ENCODE measurements at regions not wholly inside any gene's neighbourhood (a gene's known extent, or its start where the extent isn't known, plus 50 kb on each side); places are given as distances from the start of the nearest gene placed in this dataset.

DNA sequence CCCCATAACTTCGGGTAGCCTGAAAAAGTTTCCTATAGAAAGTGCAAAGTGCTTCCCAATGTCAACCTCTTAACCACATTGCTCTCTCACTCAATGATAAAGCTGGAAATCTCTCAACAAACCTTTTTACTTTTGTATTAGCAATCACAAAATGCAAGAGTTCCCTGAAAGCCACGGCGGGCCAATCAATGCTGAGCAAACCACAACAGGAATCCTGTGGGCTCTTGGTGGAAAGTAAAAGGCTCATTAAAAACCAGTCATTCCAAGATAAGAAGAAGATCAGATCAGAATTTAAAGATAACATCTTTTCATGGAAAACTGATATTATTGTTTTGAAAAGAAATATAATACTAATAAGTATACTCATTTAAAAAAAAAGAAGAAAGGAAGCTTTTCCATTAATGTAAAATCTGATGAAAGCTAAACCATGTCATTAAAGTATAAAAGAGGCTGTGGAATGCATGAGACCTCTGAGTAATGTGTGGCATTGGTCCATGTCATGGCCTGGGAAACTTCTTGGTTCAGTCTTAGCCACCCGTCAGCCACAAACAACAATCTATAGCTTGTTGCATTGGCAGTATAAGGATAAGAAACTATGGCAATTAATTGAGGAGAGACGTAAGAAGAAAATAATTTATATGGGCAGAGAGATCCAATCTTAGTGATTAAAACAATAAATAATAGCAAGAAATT lies 1066.1 kb upstream of the SORCS1 start:
- Histone ChIP-seq H4K20me1 (ENCODE audit: insufficient read depth) (no peaks in the 10 kb centered on the region), H3K4me1 (ENCODE audit: insufficient read depth) (no peaks in the 10 kb centered on the region), H3K27ac (no peak overlapping the region), H3K4me2 (ENCODE audit: unreplicated experiment) (no peak overlapping the region), H3K4me3 (no peak overlapping the region), H3K9me3 (ENCODE audit: low read depth) (no peaks in the 10 kb centered on the region), H2AFZ (no peak overlapping the region), H3K9ac (no peak overlapping the region), H3K36me3 (ENCODE audit: low read depth) (no peaks in the 10 kb centered on the region), H3K27me3 (replicated peaks; ENCODE audit: insufficient read depth) (no peaks in the 10 kb centered on the region), H3K79me2 (ENCODE audit: insufficient read depth) (no peaks in the 10 kb centered on the region), H3F3A (ENCODE audit: insufficient read depth) (no peaks in the 10 kb centered on the region), H3K9me2 (ENCODE audit: insufficient read depth) (no peaks in the 10 kb centered on the region)
- no peak for TF ChIP-seq EZH2phosphoT487 (IDR thresholded peaks at IDR 0.05; ENCODE audit: insufficient read depth, low read depth)
- WGBS, 2 experiments (ENCODE audit: low coverage in 1 of 2, low lambda C conversion rate in 2 of 2, missing lambda C conversion rate in 2 of 2): 62 to 69% methylated on average over 5 of the region's 5 CpGs
- peak; percentile 42 for DNase-seq
- in situ Hi-C loops (cut with MboI): no loop called here

DNA sequence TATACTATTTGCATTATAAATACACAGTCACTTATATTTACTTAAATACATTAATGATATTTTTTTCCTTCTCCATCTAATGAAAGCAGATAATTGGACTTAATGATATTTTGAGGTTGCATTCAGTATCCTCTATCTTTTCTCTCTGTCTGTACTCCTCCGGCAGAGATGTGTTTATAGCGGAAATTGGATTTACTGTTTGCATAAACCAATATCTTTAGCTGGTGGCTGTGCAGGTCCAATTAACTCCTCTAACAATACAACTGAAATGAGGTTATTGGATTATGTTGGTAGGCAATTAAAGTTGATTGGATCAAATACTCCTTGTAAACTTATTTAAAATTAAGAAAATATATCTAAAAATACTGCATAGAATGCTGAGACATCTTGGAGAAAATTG lies 1044.2 kb upstream of the SORCS1 start:
- Histone ChIP-seq H3K4me1 (ENCODE audit: insufficient read depth) (no peaks in the 10 kb centered on the region), H3K36me3 (ENCODE audit: low read depth) (no peaks in the 10 kb centered on the region), H3K9ac (no peak overlapping the region), H3K9me2 (ENCODE audit: insufficient read depth) (no peaks in the 10 kb centered on the region), H4K20me1 (ENCODE audit: insufficient read depth) (no peaks in the 10 kb centered on the region), H3K9me3 (ENCODE audit: low read depth) (no peaks in the 10 kb centered on the region), H3K27me3 (replicated peaks; ENCODE audit: insufficient read depth) (no peaks in the 10 kb centered on the region), H3K4me3 (no peak overlapping the region), H3F3A (ENCODE audit: insufficient read depth) (peaks cover 11% of the 10 kb centered on the region; the same call in 1 of the 2 replicates), H3K27ac (no peak overlapping the region), H2AFZ (no peak overlapping the region), H3K79me2 (ENCODE audit: insufficient read depth) (no peaks in the 10 kb centered on the region), H3K4me2 (ENCODE audit: unreplicated experiment) (no peak overlapping the region)
- in situ Hi-C loops (cut with MboI): loop anchor here (25.0 kb wide), 1 partner anchor 329 kb away; no protein-coding TSS in a partner anchor
- DNase-seq: no peak
- WGBS, 2 experiments (ENCODE audit: low coverage in 1 of 2, low lambda C conversion rate in 2 of 2, missing lambda C conversion rate in 2 of 2): 79 to 91% methylated on average over 2 of the region's 2 CpGs
- TF ChIP-seq EZH2 (IDR thresholded peaks at IDR 0.05; ENCODE audit: insufficient read depth, poor library complexity, severe bottlenecking) (no peak), EZH2phosphoT487 (IDR thresholded peaks at IDR 0.05; ENCODE audit: insufficient read depth, low read depth) (no peak)

DNA sequence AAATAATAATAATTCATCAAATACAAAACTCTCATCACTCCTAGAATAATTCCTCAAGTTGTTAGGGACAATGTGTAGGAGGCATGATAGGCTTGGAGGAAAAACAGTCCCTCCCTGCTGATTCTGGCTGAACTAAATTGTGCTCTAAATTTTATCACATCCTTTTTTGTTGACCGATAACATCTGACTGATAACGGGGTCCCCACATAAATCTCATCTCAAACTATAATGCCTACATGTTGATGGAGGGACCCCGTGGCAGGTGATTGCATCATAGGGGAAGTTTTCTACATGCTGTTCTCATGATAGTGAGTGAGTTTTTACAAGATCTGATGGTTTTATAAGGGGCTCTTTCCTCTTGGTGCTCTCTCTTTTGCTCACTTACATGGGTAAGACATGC lies 1043.5 kb upstream of the SORCS1 start:
- no peaks in the 10 kb centered on the region for H3K4me1 ChIP-seq (ENCODE audit: insufficient read depth)
- no peak overlapping the region for H3K27ac ChIP-seq
- H2AFZ ChIP-seq: no peak overlapping the region
- no peak overlapping the region for H3K4me3 ChIP-seq
- H3K79me2 ChIP-seq (ENCODE audit: insufficient read depth): no peaks in the 10 kb centered on the region
- H4K20me1 ChIP-seq (ENCODE audit: insufficient read depth): no peaks in the 10 kb centered on the region
- H3K9me2 ChIP-seq (ENCODE audit: insufficient read depth): no peaks in the 10 kb centered on the region
- no peak overlapping the region for H3K4me2 ChIP-seq (ENCODE audit: unreplicated experiment)
- TF ChIP-seq EZH2 (IDR thresholded peaks at IDR 0.05; ENCODE audit: insufficient read depth, poor library complexity, severe bottlenecking): no peak
- no peak for TF ChIP-seq EZH2phosphoT487 (IDR thresholded peaks at IDR 0.05; ENCODE audit: insufficient read depth, low read depth)
- in situ Hi-C loops (cut with MboI): loop anchor here (25.0 kb wide), 1 partner anchor 329 kb away; no protein-coding TSS in a partner anchor
- H3K36me3 ChIP-seq (ENCODE audit: low read depth): no peaks in the 10 kb centered on the region
- WGBS, 2 experiments (ENCODE audit: low coverage in 1 of 2, low lambda C conversion rate in 2 of 2, missing lambda C conversion rate in 2 of 2): 68 to 75% methylated on average over 3 of the region's 3 CpGs
- peaks cover 11% of the 10 kb centered on the region; the same call in 1 of the 2 replicates for H3F3A ChIP-seq (ENCODE audit: insufficient read depth)
- no peaks in the 10 kb centered on the region for H3K9me3 ChIP-seq (ENCODE audit: low read depth)
- H3K9ac ChIP-seq: no peak overlapping the region
- DNase-seq: no peak
- H3K27me3 ChIP-seq (replicated peaks; ENCODE audit: insufficient read depth): no peaks in the 10 kb centered on the region

DNA sequence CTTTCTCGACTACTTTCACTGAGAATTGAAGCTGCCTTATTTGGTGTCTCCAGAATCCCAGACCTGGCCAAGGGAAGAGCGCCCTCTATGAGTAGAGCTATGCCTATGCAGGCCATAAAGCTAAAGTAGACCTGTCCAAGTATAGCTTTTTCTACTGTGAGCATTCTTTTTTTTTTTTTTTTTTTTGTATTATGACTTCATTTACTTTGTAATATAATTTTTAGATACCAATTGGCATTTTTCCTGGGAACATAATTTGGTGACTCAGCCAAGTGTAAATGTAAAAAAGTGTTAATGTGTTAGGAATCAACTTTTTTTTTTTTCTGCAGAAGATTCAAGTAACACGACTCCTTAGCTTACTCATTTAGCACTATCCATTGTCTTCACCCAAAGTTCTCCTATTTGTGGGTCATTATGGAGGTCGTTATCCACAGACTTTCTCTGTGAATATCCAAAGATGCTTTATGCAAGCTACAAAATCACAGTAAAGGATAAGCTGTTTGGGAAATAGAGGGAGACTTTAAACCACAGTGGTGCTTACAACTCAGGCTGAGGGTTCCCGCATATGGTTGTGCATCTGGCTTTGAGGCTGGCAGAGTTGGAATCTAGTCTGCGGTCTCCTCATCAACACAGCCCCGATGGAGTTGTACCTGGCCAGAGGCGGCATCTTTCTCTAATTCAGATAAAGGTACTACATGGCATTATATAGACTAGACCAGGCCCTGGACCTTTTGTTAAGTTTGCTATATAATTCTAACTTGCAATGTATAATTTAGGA lies 1040.2 kb upstream of the SORCS1 start:
- no peaks in the 10 kb centered on the region for H4K20me1 ChIP-seq (ENCODE audit: insufficient read depth)
- WGBS, 2 experiments (ENCODE audit: low coverage in 1 of 2, low lambda C conversion rate in 2 of 2, missing lambda C conversion rate in 2 of 2): 31 to 33% methylated on average over 8 of the region's 8 CpGs
- no peak overlapping the region for H2AFZ ChIP-seq
- H3K4me1 ChIP-seq (ENCODE audit: insufficient read depth): no peaks in the 10 kb centered on the region
- no peak overlapping the region for H3K4me3 ChIP-seq
- no peak overlapping the region for H3K9ac ChIP-seq
- DNase-seq: peak; percentile 78
- H3K27ac ChIP-seq: no peak overlapping the region
- no peaks in the 10 kb centered on the region for H3K79me2 ChIP-seq (ENCODE audit: insufficient read depth)
- in situ Hi-C loops (cut with MboI): loop anchor here (25.0 kb wide), 1 partner anchor 333 kb away; no protein-coding TSS in a partner anchor
- H3K9me3 ChIP-seq (ENCODE audit: low read depth): no peaks in the 10 kb centered on the region
- no peak overlapping the region for H3K4me2 ChIP-seq (ENCODE audit: unreplicated experiment)
- TF ChIP-seq EZH2phosphoT487 (IDR thresholded peaks at IDR 0.05; ENCODE audit: insufficient read depth, low read depth): no peak
- TF ChIP-seq EZH2 (IDR thresholded peaks at IDR 0.05; ENCODE audit: insufficient read depth, poor library complexity, severe bottlenecking): no peak
- no peaks in the 10 kb centered on the region for H3K36me3 ChIP-seq (ENCODE audit: low read depth)
- H3F3A ChIP-seq (ENCODE audit: insufficient read depth): peaks cover 11% of the 10 kb centered on the region; the same call in 1 of the 2 replicates
- H3K9me2 ChIP-seq (ENCODE audit: insufficient read depth): no peaks in the 10 kb centered on the region; the same call in 1 of the 2 replicates
- no peaks in the 10 kb centered on the region for H3K27me3 ChIP-seq (replicated peaks; ENCODE audit: insufficient read depth)

Data from GM23248 (cell line).